HepG2 (cell line): ENCODE measurements at regions not wholly inside any gene's neighbourhood (a gene's known extent, or its start where the extent isn't known, plus 50 kb on each side); places are given as distances from the start of the nearest gene placed in this dataset.

Experiments
- SRF ChIP-seq: IDR thresholded peaks from 2 replicates; pipeline ENCODE4 v1.6.1; 2011; ENCODE audit warnings: mild to moderate bottlenecking, low read depth, low read length, moderate library complexity
- ZNF879 ChIP-seq: sonication (generic); formaldehyde crosslinking; IDR thresholded peaks from 2 replicates; pipeline ENCODE4 v1.8.1; 2023; ENCODE audit warnings: missing genetic modification reagents

GRCh38 chr5:61728287-61728686 lies 396.2 kb downstream of the ZSWIM6 start:
- TF ChIP-seq ZNF879 (CRISPR knock-in tag), result no peak
- TF ChIP-seq SRF, result no peak
